GDM1 (cell line): ENCODE measurements at regions not wholly inside any gene's neighbourhood (a gene's known extent, or its start where the extent isn't known, plus 50 kb on each side); places are given as distances from the start of the nearest gene placed in this dataset.
A peak's percentile ranks its signal among the peaks of the same experiment; 100 is the strongest.

Experiments
- DNase-seq: peaks from one replicate; lab custom pipeline; 2025; lab: John Stamatoyannopoulos, UW

DNA sequence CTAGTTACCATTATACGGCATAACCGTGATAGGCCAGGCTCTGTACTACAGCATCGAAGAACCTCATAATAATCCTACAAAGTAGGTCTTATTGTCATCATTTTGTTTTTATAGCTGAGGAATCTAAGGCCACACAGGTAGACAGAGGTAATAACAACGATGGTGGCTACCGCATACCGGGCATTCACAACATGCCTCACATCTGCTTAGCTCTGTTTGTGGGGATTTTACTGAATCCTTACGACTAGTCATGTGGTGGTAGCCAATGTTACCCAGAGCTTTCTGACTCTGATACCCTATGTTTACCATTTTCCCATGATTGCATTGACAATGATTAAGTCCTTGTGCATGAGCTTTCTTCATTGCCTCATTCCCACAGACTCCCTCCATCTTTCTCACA lies 269.4 kb downstream of the TCF7L2 start:
- no peak for DNase-seq

GRCh38 chr10:113221756-113222168 lies 271.7 kb downstream of the TCF7L2 start:
- no peak for DNase-seq

- no peak for DNase-seq
Observed at GRCh38 chr10:113222207-113222606, 272.2 kb downstream of the TCF7L2 start.

- no peak for DNase-seq
Observed at GRCh38 chr10:113225364-113225763, 275.3 kb downstream of the TCF7L2 start.

DNA sequence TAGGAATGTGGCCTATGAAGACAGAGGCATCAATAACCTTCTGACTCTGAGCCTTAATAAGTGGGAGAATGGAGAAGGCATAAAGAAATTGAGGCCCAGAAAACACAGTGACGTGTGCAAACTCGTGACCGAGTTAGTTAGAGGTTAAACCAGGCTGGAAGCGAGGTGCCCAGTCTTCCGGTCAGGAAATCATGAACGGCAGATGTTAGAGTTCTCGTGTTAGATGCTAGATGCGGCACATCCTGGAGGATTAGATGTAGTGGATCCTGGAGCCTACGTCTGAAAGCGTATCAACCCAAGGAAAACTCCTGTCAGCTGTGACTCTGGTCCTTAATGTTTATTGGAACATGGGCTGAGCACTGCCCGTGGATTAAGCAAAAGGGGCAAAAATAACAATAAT lies 275.9 kb downstream of the TCF7L2 start:
- DNase-seq = no peak

- no peak for DNase-seq
Observed at GRCh38 chr10:113226399-113226798, 276.4 kb downstream of the TCF7L2 start.

DNA sequence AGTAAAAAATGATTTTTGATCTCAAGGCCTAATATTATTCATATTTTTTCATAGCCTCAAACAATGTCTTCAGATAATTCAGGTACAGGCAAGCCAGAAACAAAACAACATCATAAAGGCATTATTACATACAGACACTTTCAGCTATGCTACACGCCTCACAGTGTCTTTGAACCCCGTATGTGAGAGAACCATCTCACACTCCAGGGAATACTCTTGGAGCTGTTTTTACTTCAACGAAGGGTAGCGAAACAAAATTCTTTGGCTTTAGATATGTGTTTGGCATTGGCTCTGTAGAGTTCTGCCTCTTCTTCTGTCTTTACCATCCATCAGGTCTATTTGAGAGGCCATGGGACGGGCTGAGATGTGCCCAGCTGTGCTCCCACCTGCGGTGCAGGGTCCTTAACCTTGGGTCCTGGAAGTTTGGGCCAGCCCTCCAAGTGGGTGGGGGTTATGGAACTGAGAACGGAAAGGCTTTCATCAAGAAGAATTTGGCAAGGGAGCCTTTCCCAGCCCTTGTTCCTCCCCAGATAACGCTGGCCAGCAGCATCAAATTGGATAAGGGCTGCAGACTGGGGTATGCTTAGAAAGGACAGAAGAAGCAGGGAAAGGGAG lies 276.9 kb downstream of the TCF7L2 start:
- no peak for DNase-seq

DNA sequence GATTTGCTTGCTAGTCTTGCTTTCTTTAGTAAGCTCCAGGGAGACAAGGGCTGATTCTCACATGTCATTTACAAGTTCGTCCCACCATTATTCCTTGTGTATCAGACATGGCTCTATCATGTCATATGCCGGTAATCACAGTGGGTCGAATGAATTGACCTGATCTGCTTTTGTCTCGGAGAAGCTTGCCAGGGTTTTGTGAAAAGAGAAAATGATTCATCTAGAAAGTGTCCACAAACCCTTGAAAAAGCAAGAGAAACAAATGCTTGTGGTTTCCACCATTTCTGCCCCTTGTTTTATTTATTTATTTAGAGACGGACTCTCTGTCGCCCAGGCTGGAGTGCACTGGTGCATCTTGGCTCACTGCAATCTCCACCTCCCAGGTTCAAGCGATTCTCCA lies 278.5 kb downstream of the TCF7L2 start:
- DNase-seq = no peak

DNA sequence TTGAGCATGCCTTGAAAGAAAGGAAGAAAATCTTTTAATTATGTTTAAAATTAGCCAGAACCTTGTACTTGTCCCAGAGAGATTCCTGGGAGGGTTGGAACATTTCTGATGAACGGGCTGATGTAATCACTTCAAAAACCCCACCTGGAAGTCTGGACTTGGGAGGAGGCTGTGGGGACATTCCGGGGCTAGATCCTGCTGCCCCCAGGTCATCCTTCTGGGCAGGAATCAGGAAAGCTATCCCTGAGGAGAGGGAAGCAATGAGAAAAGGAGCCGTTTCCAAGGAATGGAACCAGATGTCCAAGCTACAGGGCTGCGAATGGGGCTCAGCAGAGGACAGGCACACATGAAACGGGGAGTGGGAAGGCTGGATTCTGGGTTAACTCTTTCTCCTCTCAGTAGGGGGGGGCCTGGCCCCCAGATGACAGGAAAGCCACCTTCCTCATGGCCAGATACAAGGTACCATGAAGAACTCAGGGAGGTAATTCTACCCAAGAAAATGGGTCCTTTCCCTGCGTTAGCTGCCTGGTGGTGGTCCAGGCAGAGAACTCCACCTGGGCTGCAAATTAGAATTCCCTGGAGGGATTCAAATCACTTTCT lies 280.1 kb downstream of the TCF7L2 start:
- no peak for DNase-seq

GRCh38 chr10:113232928-113233511 lies 283.0 kb downstream of the TCF7L2 start:
- DNase-seq = no peak

GRCh38 chr10:113234481-113234880 lies 284.4 kb downstream of the TCF7L2 start:
- DNase-seq = no peak

DNA sequence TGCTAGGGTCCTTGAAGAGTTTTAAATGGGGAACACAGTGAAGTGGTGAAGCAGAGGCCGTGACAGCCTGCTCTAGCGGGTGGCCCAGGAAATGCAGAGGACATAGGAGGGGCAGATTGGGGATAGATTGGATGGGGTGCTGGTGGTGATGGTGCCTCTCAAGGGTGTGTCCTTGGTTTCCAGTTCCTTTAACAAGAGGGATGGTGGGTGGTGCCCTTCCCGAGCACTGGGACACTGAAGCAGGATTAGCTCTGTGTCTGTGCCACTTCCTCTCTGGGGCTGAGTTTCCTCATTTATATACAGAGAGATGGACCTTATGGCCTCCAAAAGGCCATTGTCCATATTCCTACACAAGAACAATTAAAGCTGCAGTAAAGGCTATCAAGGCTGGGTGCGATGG lies 285.5 kb downstream of the TCF7L2 start:
- DNase-seq = no peak

DNA sequence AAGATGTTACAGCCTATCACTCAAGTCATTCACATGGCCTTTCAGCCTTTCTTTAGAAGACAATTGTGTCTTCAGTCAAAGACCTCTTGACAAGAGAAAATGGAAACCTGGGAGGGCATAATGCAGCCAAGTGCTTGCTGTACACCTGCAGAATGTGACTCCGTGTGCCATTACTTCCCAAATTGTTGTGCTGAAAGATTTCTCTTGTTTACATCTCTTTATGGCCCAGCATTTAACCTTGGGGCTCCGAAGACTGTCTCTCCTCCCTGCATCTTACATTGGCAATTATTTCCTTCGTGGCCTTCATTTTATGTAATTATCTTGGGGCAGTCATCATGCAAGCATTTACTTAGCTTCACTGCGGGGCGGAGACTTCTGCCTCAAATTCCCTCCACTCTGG lies 287.0 kb downstream of the TCF7L2 start:
- no peak for DNase-seq

DNA sequence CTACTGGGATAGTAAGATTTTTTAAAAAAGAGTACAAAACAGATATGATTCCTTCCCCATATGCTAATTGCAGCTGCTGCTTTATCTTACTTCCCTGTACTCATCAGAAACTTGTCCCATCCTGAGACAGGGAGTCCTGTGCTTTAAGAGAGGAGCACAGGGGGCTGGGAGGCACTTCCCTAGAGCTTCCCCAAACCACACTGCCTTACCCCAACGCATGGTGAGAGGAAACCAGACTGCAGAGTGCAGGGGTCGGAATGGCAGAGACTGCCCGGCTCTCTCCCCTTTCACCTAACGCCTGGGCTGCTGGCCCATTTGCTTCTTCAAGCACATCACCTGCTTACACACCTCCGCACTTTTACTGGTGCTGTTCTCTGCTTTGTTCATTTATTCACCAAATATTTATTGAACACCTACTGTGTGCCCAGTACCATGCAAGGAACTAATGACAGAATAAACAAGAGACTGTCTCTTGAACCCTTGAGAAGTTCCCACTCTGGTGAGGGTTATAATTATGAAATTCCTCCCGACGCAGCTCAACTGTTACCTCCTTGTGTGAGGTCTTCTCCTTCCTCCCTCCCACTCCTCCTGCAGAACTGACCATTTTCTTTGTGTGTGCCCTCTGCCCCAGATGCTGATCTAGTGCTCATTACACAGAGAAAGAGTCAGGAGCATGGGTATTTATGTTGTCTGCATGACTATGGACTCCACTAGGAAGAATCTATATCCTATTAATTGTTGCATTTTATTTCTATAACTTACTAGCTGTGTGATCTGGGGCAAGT lies 289.7 kb downstream of the TCF7L2 start:
- peak; percentile 42 for DNase-seq

- no peak for DNase-seq
Observed at GRCh38 chr10:113240736-113241135, 290.7 kb downstream of the TCF7L2 start.

DNA sequence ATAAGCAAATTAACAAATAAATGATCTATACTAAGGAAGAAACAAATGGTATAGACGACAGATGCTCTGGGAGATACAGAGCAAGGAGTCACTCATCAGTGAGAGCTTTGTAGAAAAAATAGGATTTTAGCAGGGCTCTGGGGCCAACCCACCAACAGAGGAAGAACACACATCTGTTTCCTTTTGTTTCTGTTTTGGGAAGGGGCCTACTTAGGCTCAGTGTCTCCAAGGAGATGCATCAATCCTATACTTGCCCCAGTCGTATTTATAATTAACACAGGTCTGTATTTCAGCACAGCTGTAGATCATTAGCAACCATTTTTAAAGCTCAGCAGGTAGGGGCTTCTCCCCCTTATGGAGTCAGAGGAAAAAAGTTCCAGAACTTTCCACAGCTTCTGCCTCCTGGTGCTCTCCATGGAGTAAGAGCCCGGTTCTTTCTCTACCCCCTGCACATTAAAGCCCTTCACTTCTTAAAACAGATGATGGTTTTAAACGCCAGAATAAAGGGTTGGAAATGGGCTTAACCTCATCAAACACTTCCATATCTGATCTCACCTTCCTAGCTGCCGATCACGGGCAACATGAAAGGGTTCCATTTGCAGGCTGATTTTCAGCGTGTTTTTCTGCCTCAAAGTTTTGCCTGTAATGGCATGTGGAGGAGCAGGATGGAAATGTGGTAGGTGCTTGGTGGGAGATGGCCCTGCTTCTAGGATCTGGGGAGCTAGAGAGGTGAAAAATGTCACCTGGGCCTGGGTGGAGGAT lies 291.7 kb downstream of the TCF7L2 start:
- DNase-seq = peak; percentile 62

- DNase-seq = no peak
Observed at GRCh38 chr10:113243311-113243710, 293.3 kb downstream of the TCF7L2 start.

DNA sequence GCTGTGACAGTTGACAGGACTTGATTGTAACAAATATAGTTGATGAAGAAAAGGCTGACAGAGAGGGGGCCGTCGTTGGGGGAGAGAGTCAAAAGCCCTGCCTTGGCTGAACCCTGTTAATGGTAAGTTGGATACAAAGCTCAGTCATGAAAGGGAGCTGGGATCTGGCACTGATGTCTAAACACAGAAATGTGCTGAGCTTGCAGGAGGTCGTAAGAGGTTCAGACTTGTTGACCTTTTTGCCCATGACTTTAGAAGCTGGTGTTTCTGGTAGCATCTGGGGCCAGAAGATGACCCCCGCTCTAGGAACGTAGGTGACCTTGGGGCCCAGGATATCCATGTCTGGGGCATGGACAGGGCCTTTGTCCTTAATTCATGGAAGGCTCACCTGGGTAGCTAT lies 294.7 kb downstream of the TCF7L2 start:
- DNase-seq = no peak

DNA sequence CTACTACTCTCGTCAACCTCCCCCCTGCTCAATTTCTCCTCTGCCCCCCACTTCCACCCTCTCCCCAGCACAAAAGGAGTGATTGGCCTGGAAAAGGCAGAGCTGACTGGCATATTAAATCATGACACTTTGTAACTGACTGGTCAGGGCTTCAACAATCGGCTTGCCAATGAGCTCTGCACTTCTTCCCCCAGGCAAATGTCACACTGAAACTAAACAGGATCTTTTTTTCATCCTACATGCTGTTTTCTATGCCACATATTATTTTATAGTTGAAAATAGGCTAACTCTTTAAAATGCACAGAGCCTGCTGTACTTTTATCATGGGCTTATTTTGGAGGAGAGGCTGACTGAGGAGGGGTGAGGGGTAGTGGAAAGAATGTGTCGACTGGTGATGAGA lies 295.2 kb downstream of the TCF7L2 start:
- no peak for DNase-seq

DNA sequence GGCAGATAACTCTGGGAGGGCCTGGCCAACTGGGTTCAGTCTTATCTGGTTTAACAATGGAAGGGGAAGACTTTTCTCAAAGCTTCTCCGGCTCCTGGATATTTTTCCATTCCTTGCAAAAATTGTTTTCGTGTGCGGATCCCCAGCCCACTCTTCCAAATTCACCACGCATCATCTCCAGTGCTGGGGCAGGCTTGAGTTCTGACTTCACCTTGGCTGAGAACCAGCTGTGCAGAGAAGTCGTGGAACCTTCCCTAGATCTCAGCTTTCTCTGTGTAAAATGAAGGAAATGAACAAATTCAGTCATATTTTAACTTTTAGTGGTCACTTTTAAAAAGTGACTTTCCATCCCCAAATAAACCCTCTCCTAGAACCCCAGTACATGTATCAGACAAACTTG lies 297.0 kb downstream of the TCF7L2 start:
- no peak for DNase-seq

DNA sequence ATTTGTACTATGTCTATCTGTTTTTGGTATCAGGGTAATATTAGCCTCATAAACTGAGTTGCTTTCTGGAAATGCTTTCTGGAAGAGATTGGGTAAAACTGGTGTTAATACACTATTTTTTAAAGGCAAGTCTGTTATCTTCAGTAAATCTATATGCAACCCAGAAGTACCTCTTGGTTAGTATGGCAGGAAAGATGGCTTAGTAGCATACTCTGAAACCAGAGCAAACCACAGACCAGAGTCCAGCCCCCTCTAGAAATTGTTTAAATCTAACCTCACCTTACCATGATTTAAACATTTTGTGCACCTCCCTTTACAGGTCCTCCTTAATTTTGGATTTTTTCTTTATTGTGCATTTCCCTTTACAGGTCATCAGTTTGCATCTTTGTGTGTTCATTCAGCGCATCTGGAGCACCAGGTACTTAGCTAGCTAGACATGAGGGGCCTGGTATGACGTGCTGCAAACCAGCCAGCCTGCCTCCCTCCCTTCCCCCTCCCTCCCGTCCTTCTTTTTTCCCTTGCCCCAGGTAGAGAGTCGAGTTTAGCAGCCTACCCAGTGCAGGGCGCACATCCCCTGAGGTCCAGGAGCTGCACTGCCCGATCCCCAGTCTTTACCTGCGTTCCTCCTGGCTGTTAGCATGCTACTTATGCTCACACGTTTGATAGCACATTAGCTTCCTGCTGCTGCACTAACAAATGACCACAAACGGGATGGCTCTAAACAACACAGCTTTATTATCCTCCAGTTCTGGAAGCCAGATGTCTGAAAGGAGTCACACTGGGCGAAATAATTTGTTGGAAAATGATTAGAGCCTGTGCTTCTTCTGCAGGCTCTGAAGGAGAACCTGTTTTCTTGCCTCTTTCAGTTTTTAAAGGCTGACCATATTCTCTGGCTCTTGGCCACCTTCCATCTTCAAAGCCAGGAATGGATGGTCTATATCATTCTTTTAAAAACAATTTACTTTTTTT lies 299.9 kb upstream of the HABP2 start:
- no peak for DNase-seq
